Ramos (cell line): ENCODE measurements at regions not wholly inside any gene's neighbourhood (a gene's known extent, or its start where the extent isn't known, plus 50 kb on each side); places are given as distances from the start of the nearest gene placed in this dataset.

Experiments used
- in situ Hi-C: fragments of 300-500 bp; cut with MboI; formaldehyde crosslinking; loops from one replicate; pipeline ENCODE4 v1.14.3; 2022; ENCODE audit warnings: low sequenced_read_pairs; ENCODE audit not compliant: unreplicated experiment

GRCh38 chr18:46364048-46364447 lies 259.9 kb downstream of the HAUS1 start:
- in situ Hi-C loops: no loop called here

DNA sequence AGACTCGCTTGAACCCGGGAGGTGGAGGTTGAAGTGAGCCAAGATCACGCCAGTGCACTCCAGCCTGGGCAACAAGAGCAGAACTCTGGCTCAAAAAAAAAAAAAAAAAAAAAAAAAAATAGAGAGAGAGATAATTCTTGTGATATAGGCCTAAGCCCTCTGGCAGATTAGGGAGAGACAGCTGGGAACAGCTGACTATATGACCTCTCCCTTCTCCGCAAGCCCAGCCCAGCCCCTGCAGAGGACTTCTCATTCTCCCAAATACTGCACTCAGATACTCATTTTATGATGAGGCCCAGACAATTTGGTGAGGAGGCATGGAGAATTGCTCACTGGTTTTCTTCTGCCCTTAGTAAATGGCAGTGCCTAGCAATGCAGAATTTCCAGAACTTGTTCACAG lies 262.0 kb downstream of the HAUS1 start:
- in situ Hi-C loops: no loop called here

DNA sequence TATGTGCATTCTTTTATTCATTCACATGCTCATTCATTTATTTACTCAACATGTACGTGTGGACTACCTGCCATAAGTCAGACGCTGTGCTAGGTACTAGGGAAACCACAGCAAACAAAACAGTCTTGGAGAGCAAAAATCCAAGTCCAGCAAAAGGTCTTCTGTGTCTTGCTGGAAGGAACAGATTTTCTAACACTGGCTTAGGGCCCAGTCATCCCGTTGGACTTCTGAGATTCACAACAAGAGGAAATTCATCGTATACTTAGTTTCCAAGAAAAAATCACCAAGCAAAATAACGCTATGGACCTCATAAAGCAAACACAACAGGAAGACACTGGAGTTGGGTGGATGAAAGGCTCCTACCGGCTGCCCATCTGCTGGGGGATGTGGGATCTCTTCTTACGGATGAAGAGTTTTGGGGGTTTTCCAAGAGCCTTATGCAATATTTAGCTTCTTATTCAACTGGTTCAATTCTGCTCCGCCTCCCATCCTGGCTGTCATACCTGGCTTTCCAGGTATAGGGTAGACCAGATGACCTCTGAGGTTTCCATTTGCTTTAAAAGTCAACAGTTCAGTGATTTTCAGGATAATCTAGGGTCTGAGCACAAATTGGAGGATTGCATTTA lies 262.7 kb downstream of the HAUS1 start:
- in situ Hi-C loops: no loop called here

GRCh38 chr18:46369323-46369722 lies 265.1 kb downstream of the HAUS1 start:
- in situ Hi-C loops: no loop called here

- in situ Hi-C loops: no loop called here
Measured at GRCh38 chr18:46370898-46371297, 266.7 kb downstream of the HAUS1 start.

- in situ Hi-C loops: no loop called here
Measured at GRCh38 chr18:46372670-46373069, 268.5 kb downstream of the HAUS1 start.

GRCh38 chr18:46373131-46373530 lies 268.9 kb downstream of the HAUS1 start:
- in situ Hi-C loops: no loop called here

GRCh38 chr18:46373791-46374190 lies 269.6 kb downstream of the HAUS1 start:
- in situ Hi-C loops: no loop called here

DNA sequence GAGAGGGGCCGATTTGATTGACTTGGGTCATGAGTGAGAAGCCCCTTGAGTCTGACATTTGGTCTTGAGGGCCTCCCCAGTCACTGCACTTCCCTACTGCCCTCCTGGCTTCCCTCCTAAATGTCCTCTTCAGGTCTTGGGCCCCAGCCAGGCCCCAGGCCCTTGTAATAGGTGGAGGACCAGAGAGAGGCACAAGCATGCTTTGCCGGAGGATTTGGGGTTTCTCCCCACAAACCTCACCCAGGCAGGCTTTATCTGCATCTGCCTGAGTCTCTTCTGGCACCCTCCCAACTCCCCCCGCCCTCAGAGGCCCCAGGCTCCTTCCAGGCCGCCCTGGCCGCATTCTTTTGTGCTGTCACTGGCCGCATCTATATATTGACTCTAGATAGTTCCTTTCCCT lies 270.7 kb downstream of the HAUS1 start:
- in situ Hi-C loops: no loop called here

DNA sequence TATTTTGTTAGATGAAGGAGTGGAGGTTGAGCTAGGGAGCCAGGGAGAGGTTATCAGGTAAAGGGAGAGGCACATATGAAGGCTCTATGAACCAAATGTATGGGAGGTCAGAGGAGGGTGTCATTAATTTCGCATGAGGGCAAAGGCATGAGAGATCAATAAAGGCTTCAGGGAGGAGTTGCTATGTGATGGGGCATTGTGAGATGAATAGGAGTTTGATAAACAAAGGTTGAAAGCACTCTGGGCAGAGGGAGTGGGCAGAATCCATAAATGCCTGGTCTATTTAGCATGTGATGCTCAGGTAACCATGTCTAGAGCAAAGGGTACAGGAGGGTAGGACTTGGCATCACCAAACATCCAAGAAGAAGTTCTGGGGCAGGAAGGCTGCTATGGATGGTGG lies 273.4 kb downstream of the HAUS1 start:
- in situ Hi-C loops: no loop called here

DNA sequence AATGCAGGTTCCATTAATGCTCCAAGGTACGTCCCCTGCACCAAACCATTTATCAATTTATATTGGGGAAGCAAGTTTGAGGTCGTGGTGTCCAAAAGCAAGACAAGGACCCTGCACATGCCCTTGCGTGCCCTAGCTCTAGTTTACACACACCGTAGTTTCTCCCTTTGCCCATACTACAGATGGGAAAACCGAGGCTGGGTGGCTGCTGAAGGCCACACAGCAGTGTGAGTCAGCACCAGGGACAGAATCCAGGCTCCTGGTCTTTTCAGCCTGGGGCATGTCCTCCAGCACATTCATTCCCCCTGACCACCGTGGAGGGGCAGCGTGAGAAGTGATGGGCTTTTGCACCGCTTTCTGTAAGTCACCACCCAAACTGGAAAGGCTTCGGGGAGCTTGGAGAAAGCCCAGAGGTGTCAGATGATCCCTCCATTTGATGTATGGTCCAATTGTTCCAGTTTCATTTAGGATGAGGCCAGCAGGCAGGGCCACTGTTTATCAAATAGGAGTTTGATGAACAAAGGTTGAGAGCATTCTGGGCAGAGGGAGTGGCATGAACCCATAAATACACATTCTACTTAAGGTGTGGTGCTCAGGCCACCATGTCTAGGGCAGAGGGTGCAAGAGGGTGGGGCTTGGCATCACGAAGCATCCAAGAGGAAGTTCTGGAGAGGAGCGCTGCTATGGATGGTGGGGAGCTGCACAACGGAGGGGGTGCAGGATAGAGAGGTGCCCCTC lies 274.1 kb downstream of the HAUS1 start:
- in situ Hi-C loops: no loop called here

DNA sequence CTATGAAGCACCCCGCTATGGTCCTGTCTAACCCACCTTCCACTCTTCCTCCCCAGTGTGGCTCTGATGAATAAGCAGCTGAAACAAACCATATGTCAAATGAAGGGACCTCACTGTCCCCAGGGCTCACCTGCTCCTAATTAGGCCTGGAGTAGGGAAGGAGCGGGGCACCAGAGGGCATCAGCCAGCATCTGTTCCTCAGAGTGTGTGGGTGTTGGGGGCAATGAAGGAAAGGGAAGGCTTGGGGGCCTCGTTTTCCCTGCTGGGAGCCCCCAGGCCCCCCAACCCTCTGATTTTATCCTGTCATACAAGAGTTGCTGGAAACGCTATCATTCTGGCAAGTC lies 274.7 kb downstream of the HAUS1 start:
- in situ Hi-C loops: no loop called here

DNA sequence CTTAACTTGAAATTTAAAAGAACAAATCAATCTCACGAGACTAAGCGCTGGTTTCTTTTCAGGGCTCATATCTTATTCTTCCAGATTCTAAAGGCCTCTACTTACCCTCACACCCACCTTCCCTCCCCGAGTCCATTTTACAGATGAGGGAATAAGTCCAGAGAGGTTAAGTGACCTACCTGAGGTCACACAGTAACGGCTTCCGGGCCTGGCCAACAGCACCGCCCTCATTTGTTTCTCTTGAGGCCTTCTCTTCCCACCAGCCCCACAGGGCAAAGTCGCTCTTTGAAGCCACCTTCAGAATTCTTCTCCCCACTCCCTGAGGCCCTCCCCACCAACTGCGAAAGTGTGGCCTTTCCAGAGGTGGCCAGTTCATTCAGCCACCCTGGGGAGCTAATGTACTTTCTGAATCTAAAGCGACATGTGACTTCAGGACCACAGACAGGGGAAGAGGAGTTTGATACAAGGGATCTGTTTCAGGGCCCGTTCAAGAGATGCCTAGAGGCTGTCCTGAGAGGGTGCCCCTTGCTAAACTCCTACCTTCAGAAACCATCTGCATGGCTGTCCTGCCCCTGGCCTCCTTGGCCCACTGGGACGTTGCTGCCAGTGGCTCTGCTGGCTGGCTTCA lies 275.3 kb downstream of the HAUS1 start:
- in situ Hi-C loops: no loop called here

- in situ Hi-C loops: no loop called here
Measured at GRCh38 chr18:46385124-46385523, 271.9 kb downstream of the LOXHD1 start.

GRCh38 chr18:46386788-46387187 lies 270.2 kb downstream of the LOXHD1 start:
- in situ Hi-C loops: no loop called here

DNA sequence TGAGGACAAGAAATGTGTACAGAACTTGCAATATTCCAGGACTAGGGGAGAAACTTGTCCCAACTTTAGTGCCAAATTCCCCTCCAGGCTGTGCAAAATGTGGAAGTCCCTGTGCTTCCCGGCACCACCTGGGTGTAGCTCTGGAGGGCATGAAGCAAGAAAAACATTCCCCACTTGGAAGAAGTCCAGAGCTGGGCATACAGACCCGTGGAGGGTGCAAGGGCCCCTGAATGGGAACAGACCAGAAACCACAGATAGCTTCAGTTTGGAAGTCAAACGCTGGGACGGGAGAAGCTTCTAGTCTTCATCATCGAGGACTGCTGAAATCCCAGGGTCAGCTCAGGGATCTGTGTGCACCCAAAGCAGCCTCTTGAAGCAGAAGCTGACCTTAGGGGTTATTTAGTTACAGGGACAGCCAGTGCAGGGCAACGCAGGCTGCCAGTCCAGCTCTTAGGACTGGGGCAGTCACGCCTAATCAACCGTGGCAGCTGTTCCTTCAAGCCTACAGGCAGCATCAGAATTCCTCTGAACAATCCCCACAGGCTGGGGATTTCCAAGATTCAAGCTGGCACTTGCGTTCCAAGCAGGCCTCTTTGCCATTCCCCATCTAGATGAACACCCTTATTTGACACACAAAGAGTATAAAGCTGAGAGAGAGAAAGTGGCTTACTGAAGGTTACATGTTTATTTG lies 269.4 kb downstream of the LOXHD1 start:
- in situ Hi-C loops: no loop called here

GRCh38 chr18:46388286-46388685 lies 268.7 kb downstream of the LOXHD1 start:
- in situ Hi-C loops: no loop called here

- in situ Hi-C loops: no loop called here
Measured at GRCh38 chr18:46392576-46392975, 264.4 kb downstream of the LOXHD1 start.

DNA sequence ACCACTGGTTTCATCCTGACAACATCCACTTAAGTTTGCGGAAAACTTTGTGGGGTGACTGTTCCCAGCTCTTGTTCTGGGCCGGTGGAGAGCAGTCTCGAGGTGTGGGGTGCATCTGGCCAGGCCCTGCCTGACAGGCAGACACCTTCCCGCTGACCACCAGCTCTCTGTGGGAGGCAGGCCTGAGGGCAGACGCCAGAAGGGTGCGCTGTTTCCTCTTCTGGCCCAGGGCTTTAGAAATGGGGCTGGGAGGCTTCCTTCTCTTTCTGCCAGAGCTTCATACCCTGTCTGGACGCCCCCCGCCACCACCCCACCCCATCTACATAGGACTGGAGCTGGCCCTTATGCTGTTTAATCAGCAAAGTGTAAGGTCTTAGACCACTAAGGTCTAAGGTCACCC lies 263.8 kb downstream of the LOXHD1 start:
- in situ Hi-C loops: no loop called here

DNA sequence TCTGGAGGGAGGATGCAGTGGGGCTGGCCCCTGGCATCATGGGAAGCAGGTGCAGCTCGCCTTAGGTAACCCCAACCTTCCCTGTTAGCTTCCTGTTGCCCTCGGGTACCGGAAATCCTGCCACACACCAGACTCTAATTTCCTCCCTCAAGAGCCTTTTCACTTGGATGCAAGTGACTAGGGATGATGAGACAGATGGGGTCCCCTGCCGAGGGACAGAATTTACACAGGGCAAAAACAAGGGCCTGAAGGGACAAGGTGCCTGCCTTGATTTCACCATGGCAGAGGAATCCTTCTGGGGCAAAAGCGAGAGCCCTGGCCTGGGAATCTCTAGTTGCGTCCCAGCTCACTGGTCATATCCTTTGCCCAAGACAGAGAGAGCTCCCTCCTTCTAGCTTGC lies 263.1 kb downstream of the LOXHD1 start:
- in situ Hi-C loops: no loop called here

GRCh38 chr18:46395795-46396194 lies 261.2 kb downstream of the LOXHD1 start:
- in situ Hi-C loops: no loop called here
